ENCODE measurements at regions not wholly inside any gene's neighbourhood (a gene's known extent, or its start where the extent isn't known, plus 50 kb on each side); places are given as distances from the start of the nearest gene placed in this dataset.

DNA sequence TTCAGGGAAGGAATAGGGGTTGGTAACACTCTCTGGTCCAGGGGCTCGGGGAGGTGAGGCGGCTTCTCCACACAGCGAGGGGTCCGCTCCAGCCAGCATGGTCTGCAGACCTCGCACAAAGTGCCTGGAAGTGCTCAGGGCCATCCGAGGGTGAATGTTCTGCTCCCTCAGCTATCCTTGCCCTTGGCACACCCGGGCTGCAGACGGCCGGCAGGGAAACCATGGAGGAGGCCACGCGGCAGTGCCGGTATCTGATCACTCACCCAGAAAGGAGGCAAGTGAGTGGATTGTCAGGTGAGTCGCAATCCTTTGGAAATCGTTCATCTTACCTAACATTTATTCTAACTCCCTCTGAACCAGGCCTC is 62.0 kb downstream of the DLL1 start:
- Histone ChIP-seq H3K4me2 (ENCODE audit: insufficient read depth in 1 of 2, low read depth in 2 of 2, low read length in 2 of 2) (no peak overlapping the region), H4K5ac (ENCODE audit: insufficient read length, low read depth, low read length) (no peak overlapping the region), H2BK12ac (ENCODE audit: low read depth, low read length) (no peak overlapping the region), H3K79me1 (ENCODE audit: low read depth, low read length) (no peaks in the 10 kb centered on the region), H4K8ac (ENCODE audit: extremely low read depth, insufficient read depth, low read length) (no peak overlapping the region), H3K56ac (replicated peaks; ENCODE audit: insufficient read length, low read depth, low read length) (no peak overlapping the region), H2AK5ac (ENCODE audit: low read depth, low read length) (no peak overlapping the region), H3K23ac (ENCODE audit: insufficient read length) (no peak overlapping the region), H3K4me1 (replicated peaks in 1 of 4; ENCODE audit: control insufficient read depth in 3 of 4, insufficient read depth in 4 of 4, low read length in 3 of 4) (peaks cover 0 to 8% (median 5%) of the 10 kb centered on the region in 4 experiments; a peak in 3 of 7 replicates), H3K9me3 (ENCODE audit: insufficient read depth in 2 of 2, low read depth in 1 of 2, low read length in 1 of 2) (no peaks in the 10 kb centered on the region), H3K27me3 (replicated peaks in 1 of 4; ENCODE audit: control insufficient read depth in 3 of 4, extremely low read depth in 1 of 4, insufficient read depth in 3 of 4, low read length in 3 of 4) (no peaks in the 10 kb centered on the region; a peak in 1 of 7 replicates), H2BK20ac (ENCODE audit: low read length) (no peak overlapping the region; the same call in 1 of the 2 replicates), H3K4ac (replicated peaks; ENCODE audit: insufficient read length, low read depth, low read length) (no peak overlapping the region), H3K36me3 (ENCODE audit: control insufficient read depth in 2 of 4, insufficient read depth in 4 of 4, low read length in 3 of 4) (no peaks in the 10 kb centered on the region), H3K18ac (ENCODE audit: extremely low read depth, low read length) (no peak overlapping the region), H3K9ac (replicated peaks in 1 of 4; ENCODE audit: extremely low read depth in 1 of 4, low read depth in 3 of 4, low read length in 3 of 4) (no peak overlapping the region), H4K91ac (replicated peaks; ENCODE audit: insufficient read length, low read length) (no peak overlapping the region), H2AFZ (ENCODE audit: low read length) (no peak overlapping the region), H2BK5ac (ENCODE audit: low read depth, low read length) (no peak overlapping the region), H3K4me3 (ENCODE audit: extremely low read depth in 1 of 4, insufficient read depth in 2 of 4, low read depth in 3 of 4, low read length in 4 of 4) (no peak overlapping the region), H4K20me1 (replicated peaks in 1 of 2; ENCODE audit: control insufficient read depth in 1 of 2, insufficient read depth in 2 of 2, low read length in 2 of 2) (no peaks in the 10 kb centered on the region), H2BK15ac (ENCODE audit: low read length) (no peak overlapping the region), H3K27ac (ENCODE audit: low read depth, low read length) (no peak overlapping the region), H3K79me2 (ENCODE audit: control insufficient read depth in 1 of 2, insufficient read depth in 2 of 2, low read length in 2 of 2) (no peaks in the 10 kb centered on the region), H3K14ac (ENCODE audit: insufficient read length) (no peak overlapping the region), H3K23me2 (ENCODE audit: low read depth, low read length) (no peaks in the 10 kb centered on the region; the same call in 1 of the 2 replicates), H2BK120ac (replicated peaks; ENCODE audit: low read depth, low read length) (no peak overlapping the region)
- 92% methylated on average over 14 of the region's 14 CpGs; no CpG with 5 or more reads in 1 of the 2 experiments for WGBS, 2 experiments (ENCODE audit: extremely low coverage in 1 of 2, insufficient coverage in 1 of 2, insufficient read length in 1 of 2, insufficient replicate concordance in 2 of 2, low coverage in 1 of 2, low lambda C conversion rate in 2 of 2, missing lambda C conversion rate in 1 of 2)
- FAIRE-seq = no peak
- ChIA-PET POLR2A (ENCODE audit: partially characterized antibody) (no interaction called here), CTCF (ENCODE audit: partially characterized antibody) (interaction anchor here (0.8 to 0.9 kb wide), 2 partner anchors 20 to 22 kb away, joined by 3 read pairs; no protein-coding TSS in a partner anchor)
- DNase-seq (ENCODE audit: low read depth in 1 of 2, low spot score in 2 of 2) = no peak
- no peak for TF ChIP-seq KDM4A (IDR thresholded peaks at IDR 0.05; ENCODE audit: low read depth, low read length, severe bottlenecking)
- TF ChIP-seq TBP (IDR thresholded peaks at IDR 0.05; ENCODE audit: low read depth, low read length) = no peak
- no peak for TF ChIP-seq BACH1 (IDR thresholded peaks at IDR 0.05; ENCODE audit: low read length)
- TF ChIP-seq SUZ12 (IDR thresholded peaks at IDR 0.05; ENCODE audit: low read length) = no peak
- TF ChIP-seq EZH2 (IDR thresholded peaks at IDR 0.05; ENCODE audit: low read depth, low read length, severe bottlenecking) = no peak
- TF ChIP-seq CBX5 (IDR thresholded peaks at IDR 0.05; ENCODE audit: low read depth, low read length) = no peak
- TF ChIP-seq BRCA1 (IDR thresholded peaks at IDR 0.05; ENCODE audit: low read depth, low read length) = no peak
- no peak for TF ChIP-seq EP300 (IDR thresholded peaks at IDR 0.05; ENCODE audit: borderline replicate concordance in 1 of 2, low read depth in 2 of 2, low read length in 2 of 2)

All from H1 (cell line).